NCI-H460 (cell line): ENCODE measurements at regions not wholly inside any gene's neighbourhood (a gene's known extent, or its start where the extent isn't known, plus 50 kb on each side); places are given as distances from the start of the nearest gene placed in this dataset.
A peak's percentile ranks its signal among the peaks of the same experiment; 100 is the strongest.

Source experiments
- DNase-seq: peaks from one replicate; pipeline ENCODE4 v3.0.0-alpha.2; 2016; ENCODE audit warnings: low read depth; ENCODE audit errors: extremely low read depth

GRCh38 chr3:148600440-148600839 is 97.3 kb upstream of the AGTR1 start:
- DNase-seq: no peak

GRCh38 chr3:148600902-148601765 is 96.6 kb upstream of the AGTR1 start:
- DNase-seq: no peak

- DNase-seq: no peak
Observed at GRCh38 chr3:148601766-148602685, 95.7 kb upstream of the AGTR1 start.

GRCh38 chr3:148604270-148605085 is 93.2 kb upstream of the AGTR1 start:
- DNase-seq: no peak

- no peak for DNase-seq
Observed at GRCh38 chr3:148605521-148605920, 92.2 kb upstream of the AGTR1 start.

GRCh38 chr3:148606979-148607378 is 90.7 kb upstream of the AGTR1 start:
- no peak for DNase-seq

- DNase-seq: no peak
Observed at GRCh38 chr3:148607491-148607890, 90.2 kb upstream of the AGTR1 start.

GRCh38 chr3:148612278-148612677 is 85.4 kb upstream of the AGTR1 start:
- DNase-seq: no peak

GRCh38 chr3:148615382-148615781 is 82.3 kb upstream of the AGTR1 start:
- DNase-seq: no peak

GRCh38 chr3:148625095-148625736 is 72.5 kb upstream of the AGTR1 start:
- DNase-seq: no peak

- no peak for DNase-seq
Observed at GRCh38 chr3:148625991-148626390, 71.7 kb upstream of the AGTR1 start.

- no peak for DNase-seq
Observed at GRCh38 chr3:148629006-148629405, 68.7 kb upstream of the AGTR1 start.

GRCh38 chr3:148631124-148631903 is 66.4 kb upstream of the AGTR1 start:
- no peak for DNase-seq

- no peak for DNase-seq
Observed at GRCh38 chr3:148641722-148642121, 56.0 kb upstream of the AGTR1 start.

- DNase-seq: no peak
Observed at GRCh38 chr3:148642214-148642613, 55.5 kb upstream of the AGTR1 start.

GRCh38 chr3:148642616-148643015 is 55.1 kb upstream of the AGTR1 start:
- no peak for DNase-seq

- peak; percentile 19 for DNase-seq
Observed at GRCh38 chr3:148643389-148643840, 54.3 kb upstream of the AGTR1 start.

- DNase-seq: no peak
Observed at GRCh38 chr3:148646126-148646665, 51.5 kb upstream of the AGTR1 start.
